Activated B cell treated with CpG ODN at 0.5 μM for 24 hours (primary cell): ENCODE measurements at regions not wholly inside any gene's neighbourhood (a gene's known extent, or its start where the extent isn't known, plus 50 kb on each side); places are given as distances from the start of the nearest gene placed in this dataset.
"Not testable (repeated sequence)": the region's sequence is repeated elsewhere in the genome, so short reads cannot be mapped to it uniquely, and the experiment has no call there.

Source experiments
- ATAC-seq: fragments of 200-7000 bp; cut with Tn5 transposase; one replicate; pipeline ENCODE4 v1.10.0; 2021; ENCODE audit warnings: low read depth, mild to moderate bottlenecking, moderate library complexity
- CTCF ChIA-PET: fragments of 350-600 bp; sonication (Branson Sonifier 250); formaldehyde crosslinking; loops from one replicate; lab custom pipeline; 2021; ENCODE audit warnings: antibody characterized with exemption; lab: Charles Lee
- POLR2A ChIA-PET: fragments of 350-600 bp; sonication (Branson Sonifier 250); formaldehyde crosslinking; loops from one replicate; lab custom pipeline; 2021; ENCODE audit warnings: antibody characterized with exemption; lab: Charles Lee
- DNase-seq: peaks from one replicate; pipeline ENCODE4 v3.0.0; 2022
- H3K27ac Mint-ChIP-seq: one replicate; pipeline ENCODE4 v1.8.0; 2020; ENCODE audit warnings: mixed read lengths
- H3K27me3 Mint-ChIP-seq: one replicate; pipeline ENCODE4 v1.8.0; 2021; ENCODE audit warnings: mixed read lengths
- H3K36me3 Mint-ChIP-seq: one replicate; pipeline ENCODE4 v1.8.0; 2021; ENCODE audit warnings: low read depth, mixed read lengths
- H3K4me1 Mint-ChIP-seq: one replicate; pipeline ENCODE4 v1.8.0; 2021; ENCODE audit warnings: mixed read lengths
- H3K4me3 Mint-ChIP-seq: one replicate; pipeline ENCODE4 v1.8.0; 2020; ENCODE audit warnings: mild to moderate bottlenecking, mixed read lengths
- H3K9me3 Mint-ChIP-seq: one replicate; pipeline ENCODE4 v1.8.0; 2020; ENCODE audit warnings: mixed read lengths
- intact Hi-C: fragments of 100-400 bp; cut with micrococcal nuclease; formaldehyde crosslinking; loops from one replicate; pipeline ENCODE4 v1.15.1; 2024
- TF ChIP-seq, protein P1 (sequence below): fragments of 200-600 bp; IDR thresholded peaks from one replicate; pipeline ENCODE4 v1.8.0; 2022; ENCODE audit warnings: antibody characterized with exemption, mild to moderate bottlenecking

DNA sequence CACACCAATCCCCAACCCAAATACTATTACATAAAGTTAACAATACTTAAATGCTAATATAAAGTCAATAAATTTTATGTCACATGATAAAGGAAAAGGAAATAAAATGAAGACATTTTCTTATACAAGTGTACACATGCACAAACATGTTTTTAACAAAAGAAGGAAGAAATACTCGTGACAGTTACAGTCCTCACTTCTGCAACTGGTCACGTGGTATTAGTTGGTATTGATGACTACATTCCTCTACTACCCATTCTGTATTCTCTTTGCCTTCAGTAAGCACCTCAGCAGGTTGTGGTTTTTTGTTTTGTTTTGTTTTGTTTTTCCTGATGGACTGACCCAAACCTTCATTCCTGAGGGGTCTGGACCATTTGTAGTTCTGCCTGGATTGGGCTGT is 176.9 kb upstream of the CCNH start:
- TF ChIP-seq, protein P1, sequence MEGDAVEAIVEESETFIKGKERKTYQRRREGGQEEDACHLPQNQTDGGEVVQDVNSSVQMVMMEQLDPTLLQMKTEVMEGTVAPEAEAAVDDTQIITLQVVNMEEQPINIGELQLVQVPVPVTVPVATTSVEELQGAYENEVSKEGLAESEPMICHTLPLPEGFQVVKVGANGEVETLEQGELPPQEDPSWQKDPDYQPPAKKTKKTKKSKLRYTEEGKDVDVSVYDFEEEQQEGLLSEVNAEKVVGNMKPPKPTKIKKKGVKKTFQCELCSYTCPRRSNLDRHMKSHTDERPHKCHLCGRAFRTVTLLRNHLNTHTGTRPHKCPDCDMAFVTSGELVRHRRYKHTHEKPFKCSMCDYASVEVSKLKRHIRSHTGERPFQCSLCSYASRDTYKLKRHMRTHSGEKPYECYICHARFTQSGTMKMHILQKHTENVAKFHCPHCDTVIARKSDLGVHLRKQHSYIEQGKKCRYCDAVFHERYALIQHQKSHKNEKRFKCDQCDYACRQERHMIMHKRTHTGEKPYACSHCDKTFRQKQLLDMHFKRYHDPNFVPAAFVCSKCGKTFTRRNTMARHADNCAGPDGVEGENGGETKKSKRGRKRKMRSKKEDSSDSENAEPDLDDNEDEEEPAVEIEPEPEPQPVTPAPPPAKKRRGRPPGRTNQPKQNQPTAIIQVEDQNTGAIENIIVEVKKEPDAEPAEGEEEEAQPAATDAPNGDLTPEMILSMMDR = no peak
- DNase-seq = no peak
- H3K4me1 Mint-ChIP-seq = no peaks in the 10 kb centered on the region
- ChIA-PET POLR2A (no interaction called here), CTCF (no interaction called here)
- no peak for ATAC-seq
- no peaks in the 10 kb centered on the region for H3K36me3 Mint-ChIP-seq
- intact Hi-C loops = no loop called here
- H3K4me3 Mint-ChIP-seq = no peak overlapping the region
- H3K27ac Mint-ChIP-seq = no peak overlapping the region
- no peaks in the 10 kb centered on the region for H3K27me3 Mint-ChIP-seq
- H3K9me3 Mint-ChIP-seq = no peaks in the 10 kb centered on the region

GRCh38 chr5:87588316-87588715 is 175.6 kb upstream of the CCNH start:
- CTCF ChIA-PET = no interaction called here
- ATAC-seq (no peak), DNase-seq (no peak)
- TF ChIP-seq, protein P1 = no peak
- Mint-ChIP-seq H3K9me3 (peaks cover 3% of the 10 kb centered on the region), H3K27ac (no peak overlapping the region), H3K4me1 (no peaks in the 10 kb centered on the region), H3K36me3 (no peaks in the 10 kb centered on the region), H3K27me3 (no peaks in the 10 kb centered on the region), H3K4me3 (no peak overlapping the region)
- intact Hi-C loops = no loop called here
- POLR2A ChIA-PET = no interaction called here

- H3K27me3 Mint-ChIP-seq, DNase-seq, intact Hi-C loops, ATAC-seq, H3K36me3 Mint-ChIP-seq, H3K4me3 Mint-ChIP-seq, POLR2A ChIA-PET, H3K9me3 Mint-ChIP-seq, H3K4me1 Mint-ChIP-seq, CTCF ChIA-PET, H3K27ac Mint-ChIP-seq: not testable (repeated sequence)
These were observed 171.0 kb upstream of the CCNH start for GRCh38 chr5:87583704-87584103.

DNA sequence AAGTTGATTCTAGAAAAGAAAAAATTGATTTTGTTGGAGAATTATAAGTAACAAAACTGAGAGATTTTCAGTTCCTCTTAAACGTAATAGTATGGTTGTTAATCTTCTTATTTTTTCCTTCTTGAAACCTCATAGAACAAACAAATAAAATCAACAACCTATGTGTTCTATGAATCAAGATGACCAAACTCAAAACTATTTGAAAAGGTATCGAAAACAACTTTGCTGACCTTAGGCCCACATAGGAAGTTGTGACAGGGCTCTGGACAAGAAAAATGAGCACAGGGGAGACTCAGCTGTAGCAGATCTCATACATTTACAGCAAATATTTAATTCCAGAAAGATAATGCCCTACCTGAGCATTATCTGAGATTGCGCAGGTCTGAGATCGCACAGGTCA is 169.4 kb upstream of the CCNH start:
- Mint-ChIP-seq H3K4me3 (no peak overlapping the region), H3K4me1 (no peaks in the 10 kb centered on the region), H3K27ac (no peak overlapping the region), H3K9me3 (peaks cover 3% of the 10 kb centered on the region), H3K27me3 (peaks cover 2% of the 10 kb centered on the region), H3K36me3 (no peaks in the 10 kb centered on the region)
- DNase-seq (no peak), ATAC-seq (no peak)
- intact Hi-C loops = no loop called here
- ChIA-PET POLR2A (no interaction called here), CTCF (no interaction called here)
- TF ChIP-seq, protein P1 = no peak

- Mint-ChIP-seq H3K4me3 (no peak overlapping the region), H3K9me3 (peaks cover 3% of the 10 kb centered on the region), H3K27me3 (peaks cover 2% of the 10 kb centered on the region), H3K36me3 (no peaks in the 10 kb centered on the region), H3K27ac (no peak overlapping the region), H3K4me1 (no peaks in the 10 kb centered on the region)
- no peak for DNase-seq
- ChIA-PET CTCF (no interaction called here), POLR2A (no interaction called here)
- intact Hi-C loops = no loop called here
- TF ChIP-seq, protein P1 = no peak
- ATAC-seq = no peak
These were observed 168.9 kb upstream of the CCNH start for GRCh38 chr5:87581661-87582060.

- POLR2A ChIA-PET = no interaction called here
- CTCF ChIA-PET = no interaction called here
- H3K9me3 Mint-ChIP-seq = peaks cover 3% of the 10 kb centered on the region
These were observed 166.9 kb upstream of the CCNH start for GRCh38 chr5:87579678-87580077.

More at GRCh38 chr5:87579678-87580077, 166.9 kb upstream of the CCNH start:
- Mint-ChIP-seq H3K36me3 (no peaks in the 10 kb centered on the region), H3K4me1 (no peaks in the 10 kb centered on the region), H3K27me3 (peaks cover 2% of the 10 kb centered on the region), H3K27ac (no peak overlapping the region), H3K4me3 (no peak overlapping the region)
- TF ChIP-seq, protein P1 = no peak
- no peak for DNase-seq
- intact Hi-C loops = no loop called here
- ATAC-seq = no peak
